Hepatocyte (in vitro differentiated cells): ENCODE measurements at regions not wholly inside any gene's neighbourhood (a gene's known extent, or its start where the extent isn't known, plus 50 kb on each side); places are given as distances from the start of the nearest gene placed in this dataset.

ENCODE experiments used
- EZH2 ChIP-seq: fragments of 200-600 bp; sonication (generic); IDR thresholded peaks from 2 replicates; pipeline ENCODE4 v1.6.1; 2016; ENCODE audit warnings: antibody characterized with exemption, mild to moderate bottlenecking, borderline replicate concordance
- TF ChIP-seq, protein P1 (sequence below): fragments of 200-600 bp; sonication (generic); IDR thresholded peaks from 2 replicates; pipeline ENCODE4 v1.5.1; 2016; ENCODE audit warnings: antibody characterized with exemption, mild to moderate bottlenecking; ENCODE audit not compliant: poor library complexity

- TF ChIP-seq, protein P1, sequence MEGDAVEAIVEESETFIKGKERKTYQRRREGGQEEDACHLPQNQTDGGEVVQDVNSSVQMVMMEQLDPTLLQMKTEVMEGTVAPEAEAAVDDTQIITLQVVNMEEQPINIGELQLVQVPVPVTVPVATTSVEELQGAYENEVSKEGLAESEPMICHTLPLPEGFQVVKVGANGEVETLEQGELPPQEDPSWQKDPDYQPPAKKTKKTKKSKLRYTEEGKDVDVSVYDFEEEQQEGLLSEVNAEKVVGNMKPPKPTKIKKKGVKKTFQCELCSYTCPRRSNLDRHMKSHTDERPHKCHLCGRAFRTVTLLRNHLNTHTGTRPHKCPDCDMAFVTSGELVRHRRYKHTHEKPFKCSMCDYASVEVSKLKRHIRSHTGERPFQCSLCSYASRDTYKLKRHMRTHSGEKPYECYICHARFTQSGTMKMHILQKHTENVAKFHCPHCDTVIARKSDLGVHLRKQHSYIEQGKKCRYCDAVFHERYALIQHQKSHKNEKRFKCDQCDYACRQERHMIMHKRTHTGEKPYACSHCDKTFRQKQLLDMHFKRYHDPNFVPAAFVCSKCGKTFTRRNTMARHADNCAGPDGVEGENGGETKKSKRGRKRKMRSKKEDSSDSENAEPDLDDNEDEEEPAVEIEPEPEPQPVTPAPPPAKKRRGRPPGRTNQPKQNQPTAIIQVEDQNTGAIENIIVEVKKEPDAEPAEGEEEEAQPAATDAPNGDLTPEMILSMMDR = no peak
- TF ChIP-seq EZH2 = no peak
Observed at GRCh38 chr3:144957398-144958101, 985.9 kb downstream of the DIPK2A start.
